ENCODE measurements at regions not wholly inside any gene's neighbourhood (a gene's known extent, or its start where the extent isn't known, plus 50 kb on each side); places are given as distances from the start of the nearest gene placed in this dataset.

DNA sequence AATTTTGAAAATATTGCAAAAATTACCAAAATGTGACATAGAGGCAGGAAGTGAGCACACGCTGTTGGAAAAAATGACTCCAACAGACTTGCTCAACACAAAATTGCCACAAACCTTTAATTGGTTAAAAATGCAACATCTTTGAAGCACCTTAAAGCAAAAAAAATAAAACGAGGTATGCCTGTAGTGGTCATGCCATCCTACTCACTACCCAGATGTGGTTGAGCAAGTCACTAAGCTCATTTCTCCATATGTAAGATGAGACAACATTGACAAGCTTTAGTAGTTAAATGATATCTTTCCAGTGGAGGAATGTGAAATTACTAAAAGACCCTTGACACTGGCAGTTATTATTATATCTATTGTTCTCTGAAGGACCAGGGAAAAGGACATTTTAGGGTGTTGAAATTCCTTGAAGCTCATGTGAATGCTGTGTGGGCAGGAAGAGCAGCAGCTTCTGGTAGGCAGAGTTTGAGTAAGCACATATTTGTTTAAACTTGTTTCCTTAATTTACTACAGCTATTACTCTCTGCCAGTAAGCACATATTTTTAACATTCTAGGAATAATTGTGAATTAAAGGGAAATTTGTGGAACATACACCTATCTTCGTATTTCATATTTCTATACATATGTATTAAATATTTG is 131.6 kb upstream of the P2RY1 start:
- H3K9me3 ChIP-seq (replicated peaks) = no peaks in the 10 kb centered on the region
- H3K4me1 ChIP-seq = no peaks in the 10 kb centered on the region
- TF ChIP-seq, protein P1, sequence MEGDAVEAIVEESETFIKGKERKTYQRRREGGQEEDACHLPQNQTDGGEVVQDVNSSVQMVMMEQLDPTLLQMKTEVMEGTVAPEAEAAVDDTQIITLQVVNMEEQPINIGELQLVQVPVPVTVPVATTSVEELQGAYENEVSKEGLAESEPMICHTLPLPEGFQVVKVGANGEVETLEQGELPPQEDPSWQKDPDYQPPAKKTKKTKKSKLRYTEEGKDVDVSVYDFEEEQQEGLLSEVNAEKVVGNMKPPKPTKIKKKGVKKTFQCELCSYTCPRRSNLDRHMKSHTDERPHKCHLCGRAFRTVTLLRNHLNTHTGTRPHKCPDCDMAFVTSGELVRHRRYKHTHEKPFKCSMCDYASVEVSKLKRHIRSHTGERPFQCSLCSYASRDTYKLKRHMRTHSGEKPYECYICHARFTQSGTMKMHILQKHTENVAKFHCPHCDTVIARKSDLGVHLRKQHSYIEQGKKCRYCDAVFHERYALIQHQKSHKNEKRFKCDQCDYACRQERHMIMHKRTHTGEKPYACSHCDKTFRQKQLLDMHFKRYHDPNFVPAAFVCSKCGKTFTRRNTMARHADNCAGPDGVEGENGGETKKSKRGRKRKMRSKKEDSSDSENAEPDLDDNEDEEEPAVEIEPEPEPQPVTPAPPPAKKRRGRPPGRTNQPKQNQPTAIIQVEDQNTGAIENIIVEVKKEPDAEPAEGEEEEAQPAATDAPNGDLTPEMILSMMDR (IDR thresholded peaks at IDR 0.05; ENCODE audit: borderline replicate concordance) = no peak
- DNase-seq = no peak
- H3K27ac ChIP-seq (replicated peaks) = no peak overlapping the region
- no peak overlapping the region for H3K4me3 ChIP-seq
- intact Hi-C loops (cut with micrococcal nuclease) = no loop called here
- no peaks in the 10 kb centered on the region for H3K27me3 ChIP-seq (ENCODE audit: low read depth)
- no peaks in the 10 kb centered on the region for H3K36me3 ChIP-seq

DNA sequence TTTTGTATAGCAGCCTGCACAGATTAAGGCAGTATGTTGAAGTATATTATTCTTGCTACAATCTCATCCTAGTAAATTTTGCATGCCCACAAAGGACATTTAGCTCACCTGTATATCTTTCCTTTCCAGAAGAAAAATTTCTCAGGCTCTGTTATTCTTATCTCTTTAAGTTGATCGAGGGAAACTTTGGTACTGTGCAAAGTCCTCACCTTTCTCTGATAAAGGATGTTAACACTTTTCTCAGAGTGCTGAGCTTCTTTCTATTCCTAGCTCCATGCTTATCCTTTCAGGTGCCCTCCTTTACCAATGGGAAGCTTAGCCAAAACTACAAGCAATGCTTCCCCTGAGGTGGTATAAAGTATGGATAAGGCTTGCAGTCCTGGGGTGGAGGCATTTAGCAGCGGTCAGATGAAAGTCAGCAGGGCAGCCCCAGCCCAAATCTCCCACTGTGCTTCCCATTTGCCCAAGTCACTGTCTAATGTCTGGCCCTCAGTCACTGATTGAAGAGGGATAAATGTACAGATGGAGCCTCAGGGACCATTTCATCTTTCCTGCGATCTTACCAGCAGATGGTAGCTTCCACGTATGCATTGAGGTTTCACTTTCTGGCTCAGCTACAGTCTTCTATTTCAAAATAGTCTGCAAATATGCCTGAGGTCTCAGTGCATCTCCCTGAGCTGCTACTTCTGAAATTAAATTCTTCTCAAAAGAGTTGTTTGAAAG is 127.8 kb upstream of the P2RY1 start:
- intact Hi-C loops (cut with micrococcal nuclease) = no loop called here

DNA sequence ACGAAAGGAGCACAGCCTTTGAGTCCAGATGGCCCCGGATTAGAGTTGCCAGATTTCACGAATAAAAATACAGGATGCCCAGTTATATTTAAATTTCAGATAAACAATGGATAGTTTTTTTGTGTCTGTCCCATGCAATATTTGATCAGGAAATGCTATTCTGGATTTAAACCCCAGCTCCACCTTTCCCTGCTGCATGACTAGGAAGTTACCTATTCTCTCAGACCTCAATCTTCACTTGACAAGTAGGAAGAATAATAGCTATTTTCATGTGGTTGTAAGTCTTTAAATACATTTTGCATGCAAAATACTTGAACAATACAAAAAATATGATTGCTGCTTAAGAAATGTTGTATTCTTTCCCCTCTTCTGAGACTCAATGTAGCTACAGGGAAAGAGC is 125.3 kb upstream of the P2RY1 start:
- Histone ChIP-seq H3K27ac (replicated peaks) (no peak overlapping the region), H3K4me1 (no peaks in the 10 kb centered on the region), H3K4me3 (no peak overlapping the region), H3K36me3 (no peaks in the 10 kb centered on the region), H3K27me3 (ENCODE audit: low read depth) (no peaks in the 10 kb centered on the region), H3K9me3 (replicated peaks) (no peaks in the 10 kb centered on the region)
- no peak for DNase-seq
- TF ChIP-seq, protein P1 (IDR thresholded peaks at IDR 0.05; ENCODE audit: borderline replicate concordance) = no peak
- intact Hi-C loops (cut with micrococcal nuclease) = no loop called here

More for the DNA sequence above, 127.8 kb upstream of the P2RY1 start:
- no peak for DNase-seq
- H3K9me3 ChIP-seq (replicated peaks) = no peaks in the 10 kb centered on the region
- no peaks in the 10 kb centered on the region for H3K27me3 ChIP-seq (ENCODE audit: low read depth)
- TF ChIP-seq, protein P1 (IDR thresholded peaks at IDR 0.05; ENCODE audit: borderline replicate concordance) = no peak
- H3K36me3 ChIP-seq = no peaks in the 10 kb centered on the region
- H3K4me3 ChIP-seq = no peak overlapping the region
- H3K27ac ChIP-seq (replicated peaks) = no peak overlapping the region
- no peaks in the 10 kb centered on the region for H3K4me1 ChIP-seq

GRCh38 chr3:152710549-152710948 is 124.4 kb upstream of the P2RY1 start:
- Histone ChIP-seq H3K4me3 (no peak overlapping the region), H3K36me3 (no peaks in the 10 kb centered on the region), H3K27me3 (ENCODE audit: low read depth) (no peaks in the 10 kb centered on the region), H3K4me1 (no peaks in the 10 kb centered on the region), H3K9me3 (replicated peaks) (no peaks in the 10 kb centered on the region), H3K27ac (replicated peaks) (no peak overlapping the region)
- intact Hi-C loops (cut with micrococcal nuclease) = no loop called here
- no peak for DNase-seq
- TF ChIP-seq, protein P1 (IDR thresholded peaks at IDR 0.05; ENCODE audit: borderline replicate concordance) = no peak

DNA sequence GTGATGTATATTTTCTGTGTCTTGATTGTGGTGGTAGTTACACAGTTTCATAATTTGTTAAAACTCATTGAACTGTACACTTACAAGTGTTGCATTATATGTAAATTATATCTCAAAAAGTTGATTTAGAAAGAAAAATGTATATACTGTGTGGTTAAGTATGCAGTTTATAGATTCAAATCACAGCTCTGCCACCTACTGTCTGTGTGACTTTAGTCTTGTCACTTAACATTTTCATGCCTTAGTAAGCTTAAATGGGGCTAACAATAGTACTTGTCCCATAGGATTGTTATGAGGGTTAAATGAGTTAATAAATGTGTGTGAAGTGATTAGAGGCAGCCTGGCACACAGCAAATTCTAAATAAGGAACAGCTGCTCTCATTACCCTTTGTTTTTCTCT is 120.9 kb upstream of the P2RY1 start:
- intact Hi-C loops (cut with micrococcal nuclease) = no loop called here
- TF ChIP-seq, protein P1 (IDR thresholded peaks at IDR 0.05; ENCODE audit: borderline replicate concordance) = no peak
- Histone ChIP-seq H3K27ac (replicated peaks) (no peak overlapping the region), H3K27me3 (ENCODE audit: low read depth) (no peaks in the 10 kb centered on the region), H3K4me3 (no peak overlapping the region), H3K4me1 (no peaks in the 10 kb centered on the region), H3K36me3 (no peaks in the 10 kb centered on the region), H3K9me3 (replicated peaks) (no peaks in the 10 kb centered on the region)
- DNase-seq = no peak

Measured in left ventricle myocardium inferior (tissue), 1 donor.